Cortex of kidney (tissue), 1 donor: ENCODE measurements at regions not wholly inside any gene's neighbourhood (a gene's known extent, or its start where the extent isn't known, plus 50 kb on each side); places are given as distances from the start of the nearest gene placed in this dataset.
A peak's percentile ranks its signal among the peaks of the same experiment; 100 is the strongest.

Source experiments
- DNase-seq: peaks from one replicate; lab custom pipeline; 2025; lab: John Stamatoyannopoulos, UW

DNA sequence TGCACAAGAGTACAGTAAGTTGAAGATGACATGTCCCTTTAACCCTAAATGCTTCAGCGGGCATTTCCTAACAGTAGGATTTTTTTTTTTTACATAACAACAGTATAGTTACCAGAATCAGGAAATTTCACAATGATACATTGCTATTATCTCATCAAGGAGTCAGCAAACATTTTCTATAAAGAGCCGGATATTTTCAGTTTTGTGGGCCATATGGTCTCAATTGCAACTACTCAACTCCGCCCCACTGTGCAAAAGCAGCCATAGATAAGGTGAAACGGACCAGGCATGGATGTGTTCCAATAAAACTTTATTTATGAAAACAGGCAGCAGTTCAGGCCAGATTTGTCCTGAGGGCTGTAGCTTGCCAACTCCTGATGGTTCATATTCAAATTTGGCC is 130.6 kb downstream of the SMAD6 start:
- no peak for DNase-seq

- DNase-seq, result no peak
These were observed 131.3 kb downstream of the SMAD6 start for GRCh38 chr15:66833371-66833770.

- no peak for DNase-seq
These were observed 131.8 kb downstream of the SMAD6 start for GRCh38 chr15:66833803-66834202.

DNA sequence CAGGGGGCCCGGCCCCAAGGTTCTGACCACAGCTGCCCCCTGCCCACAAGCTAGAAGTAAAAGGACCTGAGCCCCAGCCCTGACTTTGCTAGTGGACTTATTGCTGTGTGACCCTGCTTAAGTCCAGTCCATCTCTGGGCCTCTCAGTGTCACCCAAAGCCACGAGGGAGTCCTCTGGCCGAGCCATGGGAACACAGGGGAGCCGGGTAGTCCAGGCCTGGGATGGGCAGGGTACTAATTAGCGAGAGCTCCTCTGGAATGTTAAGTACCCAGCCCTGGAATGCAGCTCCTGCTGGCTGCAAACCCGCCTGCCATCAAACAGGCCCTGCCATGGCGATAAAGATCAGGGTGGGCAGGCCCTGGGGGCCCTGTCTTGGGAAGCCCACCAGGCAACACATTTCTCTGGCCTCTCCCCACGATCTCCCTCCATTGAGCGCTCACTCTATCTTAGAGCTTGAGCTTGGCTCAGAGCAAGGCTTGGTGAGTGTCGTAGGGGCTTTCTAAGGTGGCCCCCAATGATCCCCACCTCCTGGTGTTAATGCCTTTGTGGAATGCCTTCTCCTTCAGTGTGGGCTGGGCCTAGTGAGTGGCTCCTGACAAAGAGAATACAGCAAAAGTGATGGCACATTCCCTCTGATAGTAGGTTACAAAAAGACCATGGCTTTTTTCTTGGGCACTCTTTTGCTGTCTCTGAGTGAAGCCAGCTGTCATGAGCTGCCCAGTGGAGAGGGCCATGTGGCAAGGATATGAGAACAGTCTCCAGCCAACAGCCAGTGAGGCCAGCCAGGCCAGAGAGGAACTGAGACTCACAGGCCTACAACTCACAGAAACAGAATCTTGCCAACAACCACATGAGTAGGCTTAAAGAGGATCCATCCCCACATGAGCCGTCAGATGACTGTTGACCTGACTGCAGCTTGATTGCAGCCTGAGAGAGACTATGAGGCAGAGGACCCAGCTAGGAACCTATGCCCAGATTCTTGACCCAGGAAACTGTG is 133.1 kb downstream of the SMAD6 start:
- DNase-seq, result no peak

DNA sequence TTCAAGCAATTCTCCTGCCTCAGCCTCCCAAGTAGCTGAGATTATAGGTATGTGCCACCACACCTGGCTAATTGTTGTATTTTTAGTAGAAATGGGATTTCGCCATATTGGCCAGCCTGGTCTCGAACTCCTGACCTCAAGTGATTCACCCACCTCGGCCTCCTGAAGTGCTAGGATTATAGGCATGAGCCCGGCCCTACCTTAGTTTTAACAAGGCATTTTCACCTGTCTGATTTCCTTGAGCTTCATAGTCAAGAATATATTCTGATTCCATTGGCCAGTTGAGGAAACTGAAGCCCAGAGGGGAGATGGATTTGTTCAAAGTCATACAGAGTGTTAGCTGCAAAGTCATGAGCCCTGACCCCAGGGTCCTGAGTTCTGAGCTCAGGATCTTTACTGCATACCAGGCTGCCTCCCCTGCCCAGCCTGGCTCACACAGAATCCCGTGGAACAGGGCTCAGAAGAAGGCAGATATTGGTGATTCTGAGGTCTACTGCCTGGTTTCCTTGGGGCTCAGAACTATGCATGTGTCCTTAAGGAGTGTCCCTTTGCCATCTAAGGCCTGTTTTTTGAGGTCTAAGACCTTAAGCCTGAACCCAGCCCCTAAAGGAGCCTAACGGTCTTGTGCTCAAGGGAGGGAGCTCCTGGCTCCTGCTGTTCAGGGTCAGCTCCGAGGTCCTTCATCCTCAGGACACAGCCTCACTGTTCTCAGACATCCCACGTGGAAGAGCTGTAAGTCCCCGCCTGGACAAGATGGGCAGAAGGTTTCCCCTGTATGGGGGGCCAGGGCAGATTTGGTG is 134.4 kb downstream of the SMAD6 start:
- no peak for DNase-seq

- DNase-seq, result no peak
These were observed 136.2 kb downstream of the SMAD6 start for GRCh38 chr15:66838202-66838601.

DNA sequence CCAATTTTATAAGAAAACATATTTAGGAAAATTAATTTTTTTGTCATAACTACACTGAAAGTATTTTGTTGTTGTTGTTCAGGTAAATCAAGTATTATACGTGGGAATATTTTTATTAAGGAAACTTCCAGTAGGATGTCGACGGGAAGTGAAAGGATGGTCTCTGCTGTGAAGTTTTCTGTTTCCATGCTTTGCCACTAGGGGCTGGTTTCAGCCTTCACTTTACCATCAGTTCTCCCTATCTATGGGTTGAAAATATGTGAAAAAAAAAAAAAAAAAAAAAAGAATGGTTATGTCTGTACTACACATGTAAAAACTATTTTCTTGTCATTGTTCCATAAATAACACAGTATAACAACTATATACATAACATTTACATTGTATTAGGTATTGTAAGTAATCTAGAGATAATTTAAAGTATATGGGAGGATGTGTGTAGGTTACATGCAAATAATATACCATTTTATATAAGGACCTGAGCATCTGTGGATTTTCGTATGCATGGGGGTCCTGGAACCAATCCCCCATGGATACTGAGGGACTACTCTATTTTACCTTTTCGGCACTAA is 136.7 kb downstream of the SMAD6 start:
- DNase-seq, result no peak

DNA sequence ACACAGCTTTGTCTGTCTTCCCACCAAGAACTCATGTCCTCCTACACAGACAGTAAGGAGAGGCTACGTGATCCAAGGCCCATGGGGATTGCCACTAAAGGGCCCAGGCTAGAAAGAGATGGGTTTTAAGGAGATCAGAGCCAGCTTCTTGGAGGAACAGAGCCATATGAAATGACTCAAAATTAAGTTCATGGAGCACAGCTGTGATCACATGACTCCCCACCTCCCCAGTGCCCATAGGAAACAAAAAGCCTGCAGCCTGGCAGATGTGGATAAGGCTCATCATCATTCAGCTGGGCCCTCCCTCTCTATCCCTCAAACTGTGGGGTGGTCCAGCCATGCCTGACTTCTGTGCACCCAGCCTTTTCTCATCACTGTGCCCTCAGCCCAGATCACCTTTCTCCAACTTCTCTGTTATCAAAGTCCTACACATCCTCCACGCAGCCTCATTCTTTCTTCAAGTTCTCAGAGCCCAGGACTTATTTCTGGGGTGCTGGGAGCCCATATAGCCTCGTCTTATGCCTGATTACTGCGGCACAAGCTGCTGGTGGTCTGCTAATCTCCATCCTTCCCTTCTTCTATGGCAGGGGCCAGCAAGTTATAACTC is 137.6 kb downstream of the SMAD6 start:
- DNase-seq, result no peak

DNA sequence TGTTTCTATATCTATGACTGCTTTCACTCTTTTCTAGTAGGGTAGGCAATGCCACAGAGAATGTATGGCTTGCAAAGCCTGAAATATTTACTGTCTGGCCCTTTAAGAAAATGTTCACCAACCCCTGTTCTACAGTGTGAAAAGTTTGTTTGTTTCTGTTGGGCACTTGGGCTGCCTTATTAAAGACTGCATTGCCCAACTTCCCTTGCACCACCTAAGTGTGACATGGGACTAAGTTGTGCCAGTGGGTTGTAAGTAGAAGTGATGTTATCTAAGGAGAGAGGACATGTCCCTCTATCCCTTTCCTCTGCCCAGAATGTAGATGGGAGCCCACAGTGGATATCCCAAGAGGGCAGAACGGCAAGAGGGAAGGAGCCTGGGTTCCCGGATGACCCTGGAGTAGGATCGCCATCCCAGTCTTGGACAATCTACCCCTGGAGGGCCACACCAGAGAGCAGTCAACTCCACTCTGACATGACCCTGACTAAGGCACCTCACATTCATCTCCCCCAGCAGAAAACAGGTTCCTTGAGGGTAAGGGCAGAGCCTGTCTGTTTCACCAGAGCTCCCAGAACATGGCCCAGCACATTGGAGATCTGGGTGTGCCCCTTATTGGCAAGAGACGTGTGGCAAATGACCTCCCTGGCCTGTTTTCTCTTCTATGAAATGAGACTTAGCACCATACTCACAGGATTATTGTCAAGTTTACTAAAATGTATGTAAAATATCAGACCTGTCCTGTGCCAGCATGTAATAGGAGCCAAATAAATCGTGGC is 138.8 kb downstream of the SMAD6 start:
- no peak for DNase-seq

GRCh38 chr15:66841953-66842681 is 140.1 kb downstream of the SMAD6 start:
- DNase-seq, result peak; percentile 32

DNA sequence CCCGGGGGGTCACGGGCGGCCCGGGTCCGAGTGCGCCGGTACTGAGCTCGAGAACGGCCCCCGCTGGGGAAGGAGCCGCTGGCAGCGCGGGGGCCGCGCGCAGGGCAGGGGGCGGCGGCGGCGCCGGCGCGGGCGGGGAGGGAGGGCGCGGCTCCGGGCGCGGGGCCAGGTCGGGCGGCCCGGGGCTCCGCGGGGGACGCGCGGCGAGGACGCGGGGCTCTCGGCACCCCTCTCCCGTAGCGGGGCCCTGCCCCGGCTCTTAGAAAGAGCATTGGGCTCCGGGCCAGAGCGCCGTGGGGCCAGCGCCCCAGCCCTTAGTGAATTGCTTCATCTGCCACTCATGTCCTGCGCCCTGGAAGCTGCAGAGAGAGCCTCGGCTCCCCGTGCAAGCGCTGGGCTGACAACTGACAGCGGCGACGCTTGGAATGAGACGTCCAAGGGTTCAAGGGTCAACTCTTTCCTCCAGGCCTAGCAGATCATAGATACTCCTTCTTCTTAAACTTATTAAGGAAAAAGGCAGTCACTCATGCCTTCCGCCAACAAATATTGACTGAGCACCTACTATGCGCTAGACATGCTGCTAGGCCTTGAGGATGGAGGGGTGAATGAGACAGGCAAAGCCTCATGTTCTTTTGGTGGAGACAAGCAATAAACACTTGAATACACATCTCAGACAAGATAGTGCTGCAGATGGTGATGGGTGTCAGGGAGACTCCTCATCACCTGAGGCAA is 140.8 kb downstream of the SMAD6 start:
- DNase-seq, result no peak

DNA sequence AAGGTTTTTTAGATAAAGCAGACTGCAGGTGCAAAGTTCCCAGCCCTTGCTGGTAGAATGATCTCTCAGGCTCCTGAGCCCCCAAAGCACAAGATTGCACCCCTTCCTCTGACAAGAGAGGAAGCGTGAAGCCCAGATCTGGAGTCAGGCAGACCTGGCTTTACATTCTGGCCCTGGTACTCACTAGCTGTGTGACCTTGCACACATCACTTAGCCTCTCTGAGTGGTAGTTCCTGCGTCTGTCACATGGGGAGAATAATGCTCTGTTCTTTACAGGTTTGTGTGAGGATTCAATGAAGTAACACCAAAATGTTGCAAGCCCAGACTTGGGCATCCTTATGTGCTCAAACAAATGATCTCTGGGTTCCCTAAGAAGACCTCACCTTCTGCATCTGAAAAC is 141.5 kb downstream of the SMAD6 start:
- DNase-seq, result no peak

- DNase-seq, result no peak
These were observed 142.2 kb downstream of the SMAD6 start for GRCh38 chr15:66844041-66844746.

- DNase-seq, result no peak
These were observed 142.7 kb downstream of the SMAD6 start for GRCh38 chr15:66844747-66845145.

GRCh38 chr15:66845266-66845785 is 143.3 kb downstream of the SMAD6 start:
- DNase-seq, result no peak

GRCh38 chr15:66846031-66846430 is 144.0 kb downstream of the SMAD6 start:
- DNase-seq, result no peak

GRCh38 chr15:66846811-66847210 is 144.8 kb downstream of the SMAD6 start:
- no peak for DNase-seq

GRCh38 chr15:66847565-66847991 is 145.5 kb downstream of the SMAD6 start:
- no peak for DNase-seq

DNA sequence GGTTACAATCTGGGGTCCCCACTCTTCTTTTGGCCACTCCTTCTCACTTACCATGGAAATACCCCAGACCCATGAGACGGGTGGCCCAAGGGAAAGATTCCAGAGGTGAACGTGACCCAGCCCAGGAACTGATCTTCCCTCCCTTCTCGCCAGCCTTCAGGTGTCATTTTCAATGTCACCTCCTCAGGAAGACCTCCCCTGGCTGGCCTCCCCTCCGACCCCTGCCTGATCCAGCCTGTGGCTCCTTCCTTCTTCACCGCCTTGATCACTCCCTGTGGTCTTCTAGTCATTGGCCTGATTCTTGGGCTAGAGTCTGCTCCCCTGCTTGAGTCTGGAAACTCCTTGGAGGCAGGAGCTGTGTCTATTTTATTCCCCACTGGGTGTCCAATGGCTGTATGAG is 146.1 kb downstream of the SMAD6 start:
- no peak for DNase-seq
